ENCODE measurements at regions not wholly inside any gene's neighbourhood (a gene's known extent, or its start where the extent isn't known, plus 50 kb on each side); places are given as distances from the start of the nearest gene placed in this dataset.

- peaks cover 23% of the 10 kb centered on the region for H3K9me3 Mint-ChIP-seq
- H3K4me3 Mint-ChIP-seq, result no peak overlapping the region
- H3K4me1 Mint-ChIP-seq, result no peaks in the 10 kb centered on the region
- DNase-seq (ENCODE audit: low spot score in 2 of 2, unreplicated experiment in 2 of 2), result no peak
- H3K27ac Mint-ChIP-seq, result no peak overlapping the region
- TF ChIP-seq, protein P1, sequence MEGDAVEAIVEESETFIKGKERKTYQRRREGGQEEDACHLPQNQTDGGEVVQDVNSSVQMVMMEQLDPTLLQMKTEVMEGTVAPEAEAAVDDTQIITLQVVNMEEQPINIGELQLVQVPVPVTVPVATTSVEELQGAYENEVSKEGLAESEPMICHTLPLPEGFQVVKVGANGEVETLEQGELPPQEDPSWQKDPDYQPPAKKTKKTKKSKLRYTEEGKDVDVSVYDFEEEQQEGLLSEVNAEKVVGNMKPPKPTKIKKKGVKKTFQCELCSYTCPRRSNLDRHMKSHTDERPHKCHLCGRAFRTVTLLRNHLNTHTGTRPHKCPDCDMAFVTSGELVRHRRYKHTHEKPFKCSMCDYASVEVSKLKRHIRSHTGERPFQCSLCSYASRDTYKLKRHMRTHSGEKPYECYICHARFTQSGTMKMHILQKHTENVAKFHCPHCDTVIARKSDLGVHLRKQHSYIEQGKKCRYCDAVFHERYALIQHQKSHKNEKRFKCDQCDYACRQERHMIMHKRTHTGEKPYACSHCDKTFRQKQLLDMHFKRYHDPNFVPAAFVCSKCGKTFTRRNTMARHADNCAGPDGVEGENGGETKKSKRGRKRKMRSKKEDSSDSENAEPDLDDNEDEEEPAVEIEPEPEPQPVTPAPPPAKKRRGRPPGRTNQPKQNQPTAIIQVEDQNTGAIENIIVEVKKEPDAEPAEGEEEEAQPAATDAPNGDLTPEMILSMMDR (IDR thresholded peaks at IDR 0.05; ENCODE audit: unreplicated experiment), result no peak
- no peaks in the 10 kb centered on the region for H3K27me3 Mint-ChIP-seq (ENCODE audit: low read depth)
- peaks cover 5% of the 10 kb centered on the region for H3K36me3 Mint-ChIP-seq
Measured at GRCh38 chr6:130527173-130527572, 161.4 kb downstream of the TMEM200A start.

DNA sequence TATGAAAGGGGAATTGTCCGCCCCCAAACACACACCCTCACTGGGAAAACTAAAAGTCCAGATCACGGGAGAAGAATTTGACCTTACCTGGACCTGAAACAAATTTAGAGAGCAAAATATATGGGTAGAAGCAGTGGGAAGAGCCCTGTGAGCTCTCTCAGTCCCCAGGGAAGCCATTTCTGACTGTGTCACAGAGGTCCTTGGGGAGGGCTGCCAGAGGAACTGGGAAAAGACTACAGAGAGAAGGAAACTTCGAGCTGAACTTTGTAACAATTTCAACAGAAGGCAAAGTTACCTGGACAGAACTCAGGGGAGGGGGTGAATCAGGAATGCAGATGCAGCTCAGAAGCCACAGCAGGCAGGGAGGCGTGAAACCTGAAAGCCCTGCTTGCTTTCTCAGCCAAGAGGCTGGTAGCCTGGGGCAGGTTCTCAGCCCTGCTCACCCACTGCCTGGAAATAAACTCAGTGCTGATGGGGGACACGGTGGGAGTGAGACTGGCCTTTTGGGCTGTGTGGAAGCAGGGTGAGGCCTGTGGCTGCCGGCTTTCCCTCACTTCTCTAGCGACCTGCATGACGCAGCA, 163.8 kb downstream of the TMEM200A start:
- Mint-ChIP-seq H3K36me3 (peaks cover 5% of the 10 kb centered on the region), H3K27ac (no peak overlapping the region), H3K4me3 (no peak overlapping the region), H3K27me3 (ENCODE audit: low read depth) (no peaks in the 10 kb centered on the region), H3K9me3 (peaks cover 23% of the 10 kb centered on the region), H3K4me1 (peaks cover 7% of the 10 kb centered on the region)
- DNase-seq (ENCODE audit: low spot score in 2 of 2, unreplicated experiment in 2 of 2), result no peak
- TF ChIP-seq, protein P1 (IDR thresholded peaks at IDR 0.05; ENCODE audit: unreplicated experiment), result no peak

GRCh38 chr6:130534627-130535026, 168.8 kb downstream of the TMEM200A start:
- peaks cover 14% of the 10 kb centered on the region for H3K36me3 Mint-ChIP-seq
- no peak for DNase-seq (ENCODE audit: low spot score in 2 of 2, unreplicated experiment in 2 of 2)
- TF ChIP-seq, protein P1 (IDR thresholded peaks at IDR 0.05; ENCODE audit: unreplicated experiment), result no peak
- H3K4me3 Mint-ChIP-seq, result no peak overlapping the region
- peaks cover 7% of the 10 kb centered on the region for H3K4me1 Mint-ChIP-seq
- H3K27me3 Mint-ChIP-seq (ENCODE audit: low read depth), result no peaks in the 10 kb centered on the region
- H3K9me3 Mint-ChIP-seq, result peaks cover 39% of the 10 kb centered on the region
- no peak overlapping the region for H3K27ac Mint-ChIP-seq

GRCh38 chr6:130535242-130535641, 169.4 kb downstream of the TMEM200A start:
- Mint-ChIP-seq H3K4me3 (no peak overlapping the region), H3K36me3 (peaks cover 17% of the 10 kb centered on the region), H3K27me3 (ENCODE audit: low read depth) (no peaks in the 10 kb centered on the region), H3K27ac (no peak overlapping the region), H3K9me3 (peaks cover 40% of the 10 kb centered on the region), H3K4me1 (peaks cover 7% of the 10 kb centered on the region)
- TF ChIP-seq, protein P1 (IDR thresholded peaks at IDR 0.05; ENCODE audit: unreplicated experiment), result no peak
- no peak for DNase-seq (ENCODE audit: low spot score in 2 of 2, unreplicated experiment in 2 of 2)

DNA sequence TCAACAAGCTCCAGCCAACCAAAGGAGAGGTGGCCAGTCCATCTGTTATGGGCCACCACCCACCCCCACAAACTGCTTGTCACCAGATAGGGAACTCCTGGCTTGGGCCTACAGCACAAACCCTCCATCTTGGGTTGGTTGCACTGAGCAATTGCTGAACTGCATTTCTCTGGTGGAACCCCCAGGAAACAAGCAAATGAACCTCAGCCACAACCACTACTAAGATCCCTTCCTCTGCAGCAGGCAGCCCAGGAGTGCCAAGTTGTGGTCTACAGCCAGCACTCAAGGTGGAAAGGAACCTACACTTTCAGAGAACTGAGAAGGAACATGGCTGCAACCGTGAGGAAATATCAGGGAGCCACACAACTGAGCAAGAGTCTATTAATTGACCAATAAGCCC, 171.6 kb downstream of the TMEM200A start:
- Mint-ChIP-seq H3K9me3 (peaks cover 34% of the 10 kb centered on the region), H3K4me3 (no peak overlapping the region), H3K36me3 (peaks cover 13% of the 10 kb centered on the region), H3K27ac (no peak overlapping the region), H3K27me3 (ENCODE audit: low read depth) (no peaks in the 10 kb centered on the region), H3K4me1 (peaks cover 7% of the 10 kb centered on the region)
- TF ChIP-seq, protein P1 (IDR thresholded peaks at IDR 0.05; ENCODE audit: unreplicated experiment), result no peak
- DNase-seq (ENCODE audit: low spot score in 2 of 2, unreplicated experiment in 2 of 2), result no peak

- H3K36me3 Mint-ChIP-seq, result no peaks in the 10 kb centered on the region
- no peaks in the 10 kb centered on the region for H3K4me1 Mint-ChIP-seq
- peaks cover 8% of the 10 kb centered on the region for H3K27me3 Mint-ChIP-seq (ENCODE audit: low read depth)
- no peak overlapping the region for H3K4me3 Mint-ChIP-seq
- TF ChIP-seq, protein P1 (IDR thresholded peaks at IDR 0.05; ENCODE audit: unreplicated experiment), result no peak
- H3K9me3 Mint-ChIP-seq, result no peaks in the 10 kb centered on the region
- no peak overlapping the region for H3K27ac Mint-ChIP-seq
- DNase-seq (ENCODE audit: low spot score in 2 of 2, unreplicated experiment in 2 of 2), result no peak
Measured at GRCh38 chr6:130547723-130548122, 181.9 kb downstream of the TMEM200A start.

All from mesothelial cell of epicardium (in vitro differentiated cells).